GM12891 (cell line): ENCODE measurements at regions not wholly inside any gene's neighbourhood (a gene's known extent, or its start where the extent isn't known, plus 50 kb on each side); places are given as distances from the start of the nearest gene placed in this dataset.

Experiments used
- PAX5 ChIP-seq: IDR thresholded peaks from 2 replicates; pipeline ENCODE4 v1.6.1; 2011; ENCODE audit warnings: low read length, moderate library complexity, mild to moderate bottlenecking; ENCODE audit not compliant: insufficient read depth, severe bottlenecking
- POLR2A ChIP-seq: IDR thresholded peaks from 2 replicates; pipeline ENCODE4 v1.6.1; 2011; ENCODE audit warnings: low read depth, low read length, control low read depth
- POLR2AphosphoS5 ChIP-seq: IDR thresholded peaks from 2 replicates; pipeline ENCODE4 v1.6.1; 2011; ENCODE audit warnings: low read depth, low read length, control low read depth
- POU2F2 ChIP-seq: IDR thresholded peaks from 2 replicates; pipeline ENCODE4 v1.6.1; 2011; ENCODE audit warnings: low read depth, mild to moderate bottlenecking, control low read depth, low read length, moderate library complexity
- TAF1 ChIP-seq: IDR thresholded peaks from 2 replicates; pipeline ENCODE4 v1.6.1; 2011; ENCODE audit warnings: low read depth, low read length, control low read depth

- TF ChIP-seq POLR2A (no peak), POU2F2 (no peak), POLR2AphosphoS5 (no peak), TAF1 (no peak), PAX5 (no peak)
Observed at GRCh38 chr12:115617391-115617790, 660.1 kb downstream of the MED13L start.
